DMS53 treated with DMSO at 0.1 percent for 48 hours (cell line): ENCODE measurements at regions not wholly inside any gene's neighbourhood (a gene's known extent, or its start where the extent isn't known, plus 50 kb on each side); places are given as distances from the start of the nearest gene placed in this dataset.
"Not testable (repeated sequence)": the region's sequence is repeated elsewhere in the genome, so short reads cannot be mapped to it uniquely, and the experiment has no call there.

Experiments used
- DNase-seq: peaks from one replicate; lab custom pipeline; 2025; ENCODE audit not compliant: unreplicated experiment; lab: John Stamatoyannopoulos, UW

- DNase-seq = no peak
Observed at GRCh38 chr6:19369785-19370184, 467.4 kb upstream of the ID4 start.

- no peak for DNase-seq
Observed at GRCh38 chr6:19370831-19371230, 466.3 kb upstream of the ID4 start.

- DNase-seq = no peak
Observed at GRCh38 chr6:19375613-19376012, 461.6 kb upstream of the ID4 start.

GRCh38 chr6:19377722-19378121 is 459.4 kb upstream of the ID4 start:
- no peak for DNase-seq

GRCh38 chr6:19380293-19380692 is 456.9 kb upstream of the ID4 start:
- DNase-seq = no peak

GRCh38 chr6:19382676-19383075 is 454.5 kb upstream of the ID4 start:
- DNase-seq = no peak

- DNase-seq = no peak
Observed at GRCh38 chr6:19391926-19392325, 445.2 kb upstream of the ID4 start.

- DNase-seq = no peak
Observed at GRCh38 chr6:19394051-19394450, 443.1 kb upstream of the ID4 start.

GRCh38 chr6:19394687-19395086 is 442.5 kb upstream of the ID4 start:
- DNase-seq = no peak

- no peak for DNase-seq
Observed at GRCh38 chr6:19395316-19395715, 441.9 kb upstream of the ID4 start.

GRCh38 chr6:19399406-19399805 is 437.8 kb upstream of the ID4 start:
- DNase-seq = no peak

- not testable (repeated sequence) for DNase-seq
Observed at GRCh38 chr6:19404884-19405283, 432.3 kb upstream of the ID4 start.

- DNase-seq = no peak
Observed at GRCh38 chr6:19408331-19408730, 428.8 kb upstream of the ID4 start.

- no peak for DNase-seq
Observed at GRCh38 chr6:19410481-19410880, 426.7 kb upstream of the ID4 start.

- no peak for DNase-seq
Observed at GRCh38 chr6:19413323-19413722, 423.8 kb upstream of the ID4 start.

GRCh38 chr6:19415605-19416326 is 421.4 kb upstream of the ID4 start:
- DNase-seq = no peak

GRCh38 chr6:19416811-19417210 is 420.4 kb upstream of the ID4 start:
- DNase-seq = no peak

GRCh38 chr6:19417713-19418112 is 419.5 kb upstream of the ID4 start:
- DNase-seq = no peak

- no peak for DNase-seq
Observed at GRCh38 chr6:19424853-19425252, 412.3 kb upstream of the ID4 start.

- no peak for DNase-seq
Observed at GRCh38 chr6:19427548-19427947, 409.6 kb upstream of the ID4 start.

GRCh38 chr6:19432966-19433498 is 404.1 kb upstream of the ID4 start:
- peak; percentile 38 for DNase-seq

GRCh38 chr6:19434065-19434464 is 403.1 kb upstream of the ID4 start:
- no peak for DNase-seq

GRCh38 chr6:19435755-19436154 is 401.4 kb upstream of the ID4 start:
- DNase-seq = no peak
